ENCODE measurements at regions not wholly inside any gene's neighbourhood (a gene's known extent, or its start where the extent isn't known, plus 50 kb on each side); places are given as distances from the start of the nearest gene placed in this dataset.
"Not testable (repeated sequence)": the region's sequence is repeated elsewhere in the genome, so short reads cannot be mapped to it uniquely, and the experiment has no call there.

DNA sequence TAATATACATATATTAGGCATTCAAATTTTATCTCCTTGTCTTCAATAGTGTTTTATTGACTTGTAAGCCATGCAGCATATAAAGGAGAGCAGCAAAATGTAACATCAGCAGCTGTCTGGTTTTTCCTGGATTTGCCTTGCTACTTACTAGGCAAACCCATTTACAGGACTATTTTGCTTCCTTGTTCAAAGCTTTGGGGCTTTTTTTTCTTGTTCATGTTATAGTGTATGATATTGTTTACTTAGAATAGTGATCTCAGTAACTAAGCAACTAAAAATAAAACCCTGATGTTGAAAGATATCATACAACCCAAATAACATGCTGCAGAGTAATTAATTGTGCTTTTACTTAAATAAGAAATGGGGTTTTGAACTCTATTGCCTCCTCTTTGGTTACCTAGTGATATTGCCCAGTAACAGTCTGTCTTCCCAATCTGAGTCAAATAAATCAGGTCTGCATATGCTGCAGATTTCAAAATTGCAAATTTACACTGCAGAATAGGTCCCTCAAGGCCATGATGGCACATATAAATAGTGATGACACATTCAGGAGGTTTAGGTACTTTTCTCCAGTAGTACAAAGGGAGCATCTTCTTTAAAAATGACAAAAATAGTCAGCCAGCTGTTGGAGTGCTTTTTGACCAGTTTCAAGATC lies 578.1 kb upstream of the NECTIN3 start:
- DNase-seq = no peak

DNA sequence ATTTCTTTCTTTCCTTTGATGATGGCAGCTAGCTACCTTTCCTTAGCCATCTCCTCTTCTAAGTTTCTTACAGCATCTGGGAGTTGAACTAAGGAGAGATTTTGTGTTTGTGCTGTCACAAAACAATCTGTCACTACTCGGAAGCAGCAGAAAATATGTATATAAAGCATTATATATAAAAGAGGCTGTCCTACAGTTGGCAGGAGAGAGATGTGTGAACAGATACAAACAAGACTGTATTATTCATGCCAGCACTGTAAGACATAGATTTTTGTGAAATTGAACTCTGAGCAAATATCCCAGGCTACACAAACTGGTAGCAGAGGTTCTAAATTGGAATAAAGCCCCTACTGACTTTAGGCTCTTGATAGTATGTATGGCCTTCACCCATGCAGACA lies 577.5 kb upstream of the NECTIN3 start:
- no peak for DNase-seq

DNA sequence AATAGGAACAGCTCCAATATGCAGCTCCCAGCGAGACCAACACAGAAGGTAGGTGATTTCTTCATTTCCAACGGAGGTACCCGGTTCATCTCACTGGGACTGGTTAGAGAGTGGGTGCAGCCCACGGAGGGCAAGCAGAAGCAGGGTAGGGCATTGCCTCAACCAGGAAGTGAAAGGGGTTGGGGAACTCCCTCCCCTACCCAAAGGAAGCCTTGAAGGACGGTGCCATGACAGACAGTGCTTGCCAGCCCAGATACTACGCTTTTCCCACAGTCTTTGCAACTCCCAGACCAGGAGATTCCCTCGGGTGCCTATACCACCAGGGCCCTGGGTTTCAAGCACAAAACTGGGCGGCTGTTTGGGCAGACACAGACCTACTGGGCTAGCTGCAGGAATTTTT lies 576.9 kb upstream of the NECTIN3 start:
- DNase-seq = no peak

DNA sequence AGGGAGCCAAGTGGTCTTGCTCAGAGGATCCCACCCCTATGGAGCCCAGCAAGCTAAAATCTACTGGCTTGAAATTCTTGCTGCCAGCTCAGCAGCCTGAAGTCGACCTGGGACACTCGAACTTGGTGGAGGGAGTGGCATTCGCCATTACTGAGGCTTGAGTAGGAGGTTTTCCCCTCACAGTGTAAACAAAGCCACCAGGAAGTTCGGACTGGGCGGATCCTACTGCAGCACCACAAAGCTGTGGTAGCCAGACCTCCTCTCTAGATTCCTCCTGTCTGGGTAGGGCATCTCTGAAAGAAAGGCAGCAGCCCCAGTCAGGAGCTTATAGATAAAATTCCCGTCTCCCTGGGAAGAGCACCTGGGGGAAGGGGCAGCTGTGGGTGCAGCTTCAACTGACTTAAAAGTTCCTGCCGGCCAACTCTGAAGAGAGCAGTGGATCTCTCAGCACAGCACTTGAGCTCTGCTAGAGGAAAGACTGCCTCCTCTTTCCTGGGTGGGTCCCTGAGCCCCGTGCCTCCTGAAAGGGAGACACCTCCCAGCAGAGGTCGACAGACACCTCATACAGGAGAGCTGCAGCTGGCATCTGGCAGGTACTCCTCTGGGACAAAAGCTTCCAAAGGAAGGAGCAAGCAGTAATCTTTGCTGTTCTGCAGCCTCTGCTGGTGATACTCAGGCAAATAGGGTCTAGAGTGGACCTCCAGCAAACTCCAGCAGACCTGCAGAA lies 576.3 kb upstream of the NECTIN3 start:
- peak; percentile 13 for DNase-seq

DNA sequence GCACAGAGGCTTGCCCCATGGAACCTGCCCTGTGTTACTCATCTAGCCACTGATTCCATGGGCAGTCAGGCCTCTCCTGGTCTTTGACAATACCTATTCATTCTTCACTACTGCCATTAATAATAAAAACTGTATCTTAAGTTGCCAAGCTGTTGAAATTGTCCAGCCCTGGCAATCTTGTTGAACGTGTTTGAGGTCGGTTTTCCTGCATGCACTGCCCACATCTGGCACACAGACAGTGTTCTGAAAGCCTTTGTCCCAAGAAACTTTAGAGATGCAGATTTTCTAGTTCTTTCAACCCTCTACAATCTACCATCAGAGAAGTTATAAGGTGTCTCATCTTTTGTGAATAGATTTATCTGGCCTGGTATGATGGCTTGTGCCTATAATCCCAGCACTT lies 567.2 kb upstream of the NECTIN3 start:
- DNase-seq = no peak

DNA sequence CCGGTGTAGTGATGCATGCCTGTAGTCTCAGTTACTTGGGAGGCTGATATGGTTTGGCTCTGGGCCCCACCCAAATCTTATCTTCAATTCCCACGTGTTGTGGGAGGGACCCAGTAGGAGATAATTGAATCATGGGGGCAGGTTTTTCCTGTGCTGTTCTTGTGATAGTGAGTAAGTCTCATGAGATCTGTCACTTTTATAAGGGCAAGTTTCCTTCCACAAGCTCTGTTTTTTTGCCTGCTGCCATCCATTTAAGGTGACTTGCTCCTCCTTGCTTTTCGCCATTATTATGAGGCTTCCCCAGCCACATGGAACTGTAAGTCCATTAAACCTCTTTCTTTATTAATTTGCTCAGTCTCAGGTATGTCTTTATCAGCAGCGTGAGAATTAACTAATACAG lies 566.7 kb upstream of the NECTIN3 start:
- DNase-seq = no peak

DNA sequence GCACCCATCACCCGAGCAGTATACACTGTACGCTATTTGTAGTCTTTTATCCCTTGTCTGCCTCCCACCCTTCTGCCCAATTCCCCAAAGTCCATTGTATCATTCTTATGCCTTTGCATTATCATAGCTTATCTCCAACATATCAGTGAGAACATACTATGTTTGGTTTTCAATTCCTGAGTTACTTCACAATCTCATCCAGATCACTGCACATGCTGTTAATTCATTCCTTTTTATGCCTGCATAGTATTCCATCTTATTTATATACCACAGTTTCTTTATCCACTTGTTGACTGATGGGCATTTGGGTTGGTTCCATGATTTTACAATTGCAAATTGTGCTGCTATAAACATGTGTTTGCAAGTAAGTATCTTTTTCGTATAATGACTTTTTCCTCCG lies 564.7 kb upstream of the NECTIN3 start:
- DNase-seq = no peak

DNA sequence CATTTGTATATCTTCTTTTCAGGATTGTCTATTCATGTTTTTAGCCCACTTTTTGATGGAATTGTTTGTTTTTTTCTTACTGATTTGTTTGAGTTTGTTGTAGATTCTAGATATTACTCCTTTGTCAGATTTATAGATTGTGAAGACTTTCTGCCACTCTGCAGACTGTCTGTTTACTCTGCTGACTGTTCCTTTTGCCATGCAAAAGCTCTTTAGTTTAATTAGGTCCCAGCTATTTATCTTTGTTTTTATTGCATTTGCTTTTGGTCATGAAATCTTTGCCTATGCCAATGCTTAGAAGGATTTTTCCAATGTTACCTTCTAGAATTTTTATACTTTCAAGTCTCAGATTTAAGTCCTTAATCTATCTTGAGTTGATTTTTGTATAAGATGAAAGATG lies 564.0 kb upstream of the NECTIN3 start:
- DNase-seq = not testable (repeated sequence)

DNA sequence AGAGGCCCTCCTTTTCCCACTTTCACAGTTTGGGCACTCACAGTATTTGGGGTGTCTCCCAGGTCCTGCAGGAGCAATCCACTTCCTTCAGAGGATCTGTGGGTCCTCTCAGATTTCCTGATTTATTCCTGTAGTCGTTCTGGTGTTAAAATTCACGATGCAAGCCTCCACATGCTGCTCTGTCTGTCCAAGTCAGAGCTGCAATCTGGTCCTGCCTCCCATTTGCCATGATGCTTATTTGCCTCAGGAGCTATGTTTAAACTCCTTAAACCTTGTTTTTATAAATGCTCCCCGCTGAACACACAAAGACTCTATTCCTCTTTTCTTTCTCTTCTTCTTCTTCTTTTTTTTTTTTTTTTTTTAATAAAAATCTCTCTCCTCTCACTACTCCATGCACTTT lies 558.7 kb upstream of the NECTIN3 start:
- no peak for DNase-seq

DNA sequence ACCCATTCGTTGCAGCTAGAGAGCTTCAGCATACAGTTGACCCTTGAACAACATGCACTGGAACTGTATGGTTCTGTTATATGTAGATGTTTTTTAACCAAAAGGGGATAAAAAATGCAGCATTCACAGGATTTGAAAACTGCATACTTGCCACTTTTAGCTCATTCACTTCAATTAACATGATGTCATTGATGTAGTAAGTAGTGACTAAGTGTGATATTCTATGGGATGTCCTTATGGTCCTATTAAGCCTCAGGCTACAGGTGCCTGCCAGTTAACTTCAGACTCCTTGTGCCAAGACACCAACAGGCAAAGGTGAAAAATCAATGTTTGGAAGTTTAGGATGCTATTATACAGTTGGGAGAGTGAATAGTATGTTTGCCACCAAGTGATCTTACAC lies 553.6 kb upstream of the NECTIN3 start:
- no peak for DNase-seq

DNA sequence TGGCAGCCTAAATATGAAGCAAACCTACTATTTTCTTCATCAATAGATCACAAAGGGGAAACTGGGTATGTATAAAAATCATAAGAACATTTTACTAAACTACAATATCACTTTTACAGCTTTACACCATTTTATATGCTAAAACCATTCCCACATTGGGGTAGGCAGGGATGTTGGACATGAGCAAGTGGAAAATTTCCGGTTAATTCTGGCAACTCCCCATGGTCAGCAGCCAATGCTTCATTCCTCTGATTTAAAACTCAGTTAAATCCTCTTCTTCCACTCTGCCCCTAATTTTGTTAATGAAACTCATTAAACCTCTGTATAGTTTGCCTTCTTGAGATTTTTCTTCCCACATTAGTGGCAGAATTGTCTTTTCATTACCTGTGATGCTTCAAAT lies 552.5 kb upstream of the NECTIN3 start:
- no peak for DNase-seq

DNA sequence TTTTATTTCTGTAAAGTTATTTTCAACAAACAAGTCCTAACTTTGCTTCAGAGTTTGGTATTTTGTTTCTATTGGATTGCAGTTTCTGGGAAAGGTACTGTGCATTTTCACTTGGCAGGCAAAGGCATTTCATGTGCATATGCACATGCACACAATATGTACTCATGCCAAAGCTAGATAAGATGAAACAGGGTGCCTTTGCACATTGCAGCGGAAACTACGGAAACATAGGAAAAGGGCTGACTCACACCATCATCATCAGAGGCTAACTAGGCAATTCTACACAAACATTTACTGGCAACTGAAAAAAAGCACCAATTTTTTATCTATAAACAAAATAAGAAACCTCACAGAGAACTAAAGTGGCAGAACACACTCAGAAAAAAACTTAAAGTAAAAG lies 550.6 kb upstream of the NECTIN3 start:
- DNase-seq = no peak

DNA sequence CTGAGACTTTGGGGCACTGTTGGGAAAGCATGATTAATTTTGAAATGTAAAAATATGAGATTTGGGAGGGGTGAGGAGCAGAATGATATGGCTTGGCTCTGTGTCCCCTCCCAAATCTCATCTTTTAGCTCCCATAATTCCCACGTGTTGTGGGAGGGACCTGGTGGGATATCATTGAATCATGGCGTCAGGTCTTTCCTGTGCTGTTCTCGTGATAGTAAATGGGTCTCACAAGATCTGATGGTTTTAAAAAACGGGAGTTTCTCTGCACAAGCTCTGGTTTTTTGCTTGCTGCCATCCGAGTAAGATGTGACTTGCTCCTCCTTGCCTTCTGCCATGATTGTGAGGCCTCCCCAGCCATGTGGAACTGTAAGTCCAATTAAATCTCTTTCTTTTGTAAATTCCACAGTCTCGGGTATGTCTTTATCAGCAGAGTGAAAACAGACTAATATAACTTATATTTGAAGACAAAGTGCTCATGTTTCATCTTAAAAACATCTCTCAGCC lies 546.0 kb upstream of the NECTIN3 start:
- DNase-seq = not testable (repeated sequence)

DNA sequence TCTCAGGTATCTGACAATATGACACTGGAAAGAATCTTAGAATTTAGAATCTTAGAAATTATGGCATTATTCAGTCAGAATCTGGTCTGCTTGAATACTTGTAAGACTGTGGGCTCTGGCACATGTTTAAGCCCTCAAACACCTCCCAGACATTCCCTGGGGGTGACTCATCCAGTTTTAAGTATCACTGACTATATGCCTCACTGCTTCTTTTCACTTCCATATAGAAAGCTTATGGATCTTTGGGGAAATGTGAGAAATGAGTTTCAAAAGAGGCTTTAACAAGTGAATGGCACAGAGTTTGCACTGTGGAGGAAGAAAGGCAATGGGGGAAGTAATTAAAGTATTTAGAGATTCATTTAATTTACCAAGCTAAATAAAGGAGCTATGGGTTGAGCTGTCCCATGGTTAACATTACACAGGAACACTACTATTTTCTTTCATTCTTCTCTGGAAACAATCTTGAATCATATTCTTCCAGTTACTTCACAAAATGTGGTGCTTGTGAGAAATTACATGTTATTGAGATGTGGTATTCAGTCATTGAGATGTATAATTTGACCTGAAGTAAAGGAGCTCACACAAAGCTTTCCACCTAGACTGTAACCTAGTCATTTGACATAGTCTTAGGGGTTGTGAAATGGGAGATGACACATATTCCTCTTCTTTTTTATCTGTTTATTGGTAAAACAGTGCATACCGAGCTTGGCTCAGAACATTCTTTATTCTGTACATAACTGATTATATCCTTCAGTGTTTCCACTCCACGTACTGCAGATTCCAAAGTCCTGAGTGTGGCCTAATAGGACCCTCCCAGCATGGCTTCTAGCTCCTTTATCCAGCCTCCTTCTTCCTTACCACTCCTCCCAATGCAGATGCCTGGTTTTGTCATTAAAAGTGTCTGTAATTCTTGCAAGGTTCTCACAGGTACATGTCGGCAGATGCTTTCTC lies 544.6 kb upstream of the NECTIN3 start:
- DNase-seq = no peak

DNA sequence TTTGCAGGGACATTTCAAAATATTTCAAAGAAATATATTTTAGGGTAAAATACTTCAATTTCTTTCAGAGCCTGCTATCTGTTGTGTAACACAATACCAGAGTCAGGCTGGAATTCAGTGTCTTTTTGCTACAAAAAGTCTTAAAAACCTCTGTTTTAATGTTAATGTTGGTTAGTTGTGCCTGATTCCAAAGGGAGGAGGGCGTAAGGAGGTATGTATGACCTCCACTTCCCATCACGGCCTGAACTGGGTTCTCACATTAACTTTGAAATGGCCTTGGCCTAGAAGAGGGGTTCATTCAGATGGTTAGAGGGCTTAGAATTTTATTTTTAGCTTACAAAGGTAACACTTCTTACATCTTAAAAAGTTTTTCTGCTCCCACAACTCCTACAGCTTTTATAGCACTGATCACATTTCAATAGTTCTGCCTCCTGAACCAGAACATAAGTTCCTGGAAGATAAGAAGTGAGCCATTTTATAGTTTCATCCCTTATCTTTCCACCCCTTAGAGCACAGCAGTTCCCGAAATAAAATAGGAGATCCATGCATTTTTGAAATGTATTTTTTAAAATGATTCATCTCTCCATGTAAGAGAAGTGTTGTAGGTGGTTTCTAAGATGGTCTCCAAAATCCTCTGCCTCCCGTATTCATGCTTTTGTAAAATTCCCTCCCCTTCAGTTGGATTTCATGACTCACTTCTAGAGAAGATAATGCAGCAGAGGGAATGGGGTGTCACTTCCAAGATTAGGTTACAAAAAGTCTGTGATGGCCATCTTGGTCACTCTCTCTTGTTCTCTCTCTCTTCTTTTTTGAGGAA lies 543.1 kb upstream of the NECTIN3 start:
- no peak for DNase-seq

DNA sequence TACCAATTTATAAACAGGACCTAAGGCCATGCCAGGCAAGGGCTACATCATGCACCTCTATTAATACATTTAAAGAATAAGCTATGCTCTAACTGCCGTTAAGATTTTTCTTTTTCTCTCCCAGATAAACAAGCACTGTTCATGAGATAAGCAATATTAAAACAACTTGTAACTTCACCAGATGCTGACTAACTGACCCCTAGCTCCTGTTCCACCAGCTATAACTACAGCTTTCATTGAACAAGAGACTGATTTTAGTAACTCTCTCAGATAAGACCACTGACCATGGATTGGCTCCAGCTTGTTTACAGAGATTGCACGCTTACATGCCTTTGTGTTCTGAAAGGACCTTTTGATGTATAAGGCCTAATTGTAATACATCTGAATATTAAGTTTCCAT lies 540.7 kb upstream of the NECTIN3 start:
- no peak for DNase-seq

DNA sequence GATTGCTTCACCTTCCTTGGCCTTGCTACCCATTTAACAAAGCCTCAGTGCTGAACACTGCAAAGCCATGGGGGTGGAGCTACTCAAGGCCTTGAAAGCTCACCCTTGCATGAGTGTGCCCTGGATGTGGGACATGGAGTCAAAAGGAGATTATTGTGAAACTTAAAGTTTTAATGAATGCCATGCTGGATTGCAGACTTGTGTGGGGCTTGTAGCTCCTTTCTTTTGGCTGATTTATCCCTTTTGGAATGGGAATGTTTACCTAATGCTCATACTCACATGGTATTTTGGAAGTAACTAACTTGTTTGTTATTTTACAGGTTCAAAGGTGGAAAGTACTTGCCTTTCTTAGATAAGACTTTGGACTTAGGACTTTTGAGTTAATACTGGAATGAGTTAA lies 538.5 kb upstream of the NECTIN3 start:
- no peak for DNase-seq

DNA sequence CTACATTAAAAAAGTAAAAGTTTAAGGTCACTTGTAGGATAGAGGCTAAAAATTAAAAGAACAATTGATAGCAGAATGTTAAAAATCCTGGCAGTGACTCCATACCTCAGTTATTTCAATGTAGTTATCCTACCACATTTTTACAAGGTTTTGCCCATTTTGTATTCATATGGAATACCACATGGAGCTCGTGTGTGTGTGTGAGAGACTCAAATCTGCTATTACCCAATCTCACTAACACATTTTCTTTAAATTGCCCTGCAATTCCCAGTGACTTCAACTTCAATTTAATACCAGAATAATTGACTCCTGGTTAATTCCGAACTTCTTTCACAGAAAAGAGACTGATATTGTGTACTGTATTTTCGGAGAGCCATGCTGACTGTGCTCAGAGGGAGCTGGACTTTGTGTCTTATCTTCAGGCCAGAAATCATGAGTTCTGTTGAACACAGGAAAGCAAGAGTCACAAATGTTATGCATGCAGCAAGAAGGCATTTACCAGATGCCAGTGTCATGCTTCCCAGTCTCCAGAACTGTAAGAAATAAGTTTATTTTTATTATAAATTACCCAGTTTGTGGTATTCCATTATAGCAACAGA lies 529.0 kb upstream of the NECTIN3 start:
- no peak for DNase-seq

DNA sequence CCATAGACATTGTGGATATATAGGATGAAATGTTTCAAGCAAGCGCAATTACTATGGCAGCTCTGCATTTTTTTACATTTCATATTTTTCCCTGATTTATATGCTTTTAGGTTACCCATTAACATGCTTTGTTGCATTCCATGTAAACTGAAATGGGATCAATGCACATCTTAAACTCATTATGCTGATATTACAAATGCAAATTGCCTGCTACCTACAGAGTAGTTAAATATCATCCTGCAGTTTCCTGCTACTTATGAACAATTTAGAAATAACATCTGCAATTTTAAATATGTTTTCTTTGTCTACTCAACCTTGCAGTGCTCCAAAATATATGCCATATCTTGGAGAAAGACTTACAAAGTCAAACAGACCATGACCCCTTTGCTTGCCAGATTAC lies 526.9 kb upstream of the NECTIN3 start:
- no peak for DNase-seq

DNA sequence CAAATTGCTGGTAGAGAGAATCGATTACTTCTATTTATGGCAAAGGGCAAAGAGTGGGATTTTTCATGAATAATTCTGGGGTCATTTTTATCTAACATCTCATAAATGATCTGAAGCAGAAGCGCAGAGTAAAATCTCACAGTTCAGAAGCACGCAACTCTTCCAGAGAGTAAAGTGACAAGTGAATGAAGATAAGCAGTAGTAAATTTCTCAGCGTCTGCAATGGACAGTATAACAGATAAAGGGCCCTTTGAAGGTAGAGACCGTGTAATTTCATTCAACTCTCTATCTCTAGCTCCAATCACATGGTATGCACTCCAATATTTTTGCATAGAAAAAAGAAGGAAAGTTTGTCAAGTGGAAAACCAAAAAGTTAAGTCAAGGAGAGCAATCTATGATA lies 521.1 kb upstream of the NECTIN3 start:
- no peak for DNase-seq

DNA sequence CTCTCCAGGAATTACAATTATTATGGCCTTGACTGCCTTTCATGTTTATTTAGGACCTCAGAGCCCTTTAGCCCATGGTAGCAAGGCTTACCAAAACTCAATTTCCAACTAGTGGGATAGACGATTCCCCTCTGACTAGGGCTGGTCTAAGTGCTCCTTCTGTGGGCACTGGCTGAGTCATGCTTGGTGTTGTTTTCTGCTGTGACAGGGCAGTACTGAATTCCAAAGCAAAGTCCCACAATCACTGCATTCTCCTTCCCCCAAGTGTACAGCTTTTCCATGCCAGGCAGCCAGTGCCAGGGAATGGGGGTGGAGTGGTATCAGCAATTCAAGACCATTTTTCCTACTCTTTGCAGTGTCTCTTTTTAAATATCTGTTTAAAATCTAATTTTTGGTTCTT lies 509.0 kb upstream of the NECTIN3 start:
- no peak for DNase-seq

DNA sequence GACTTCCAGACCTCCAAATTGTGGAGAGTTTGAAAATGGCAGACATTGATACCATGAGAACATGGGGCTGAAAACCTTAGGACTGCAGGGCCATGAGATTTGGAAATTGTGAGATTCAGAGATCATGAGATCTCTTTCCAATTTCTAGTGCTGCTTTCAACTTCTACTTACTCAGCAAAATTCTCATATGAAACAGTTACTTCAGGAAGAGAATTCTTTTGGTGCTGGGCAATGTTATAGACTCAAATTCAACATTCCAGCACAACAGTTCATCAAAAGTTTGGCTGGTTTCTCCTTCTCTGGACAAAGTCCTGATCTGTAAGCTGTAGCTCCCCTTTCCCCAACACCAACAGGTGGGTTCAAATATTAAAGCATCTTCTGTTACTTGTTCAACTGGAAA lies 506.9 kb upstream of the NECTIN3 start:
- no peak for DNase-seq
